ENCODE measurements at regions not wholly inside any gene's neighbourhood (a gene's known extent, or its start where the extent isn't known, plus 50 kb on each side); places are given as distances from the start of the nearest gene placed in this dataset.
A peak's percentile ranks its signal among the peaks of the same experiment; 100 is the strongest.

GRCh38 chr6:82781620-82782204 is 283.9 kb downstream of the UBE3D start:
- no peak for FAIRE-seq
- 50% methylated on average over 2 of the region's 2 CpGs for WGBS (ENCODE audit: missing lambda C conversion rate)
- H3K4me1 ChIP-seq = no peaks in the 10 kb centered on the region
- ChIA-PET CTCF (no interaction called here), POLR2A (no interaction called here)
- no peaks in the 10 kb centered on the region for H3K9me3 ChIP-seq
- no peak for TF ChIP-seq HEYL (CRISPR knock-in tag; IDR thresholded peaks at IDR 0.05)
- TF ChIP-seq MYC (IDR thresholded peaks at IDR 0.05; ENCODE audit: borderline replicate concordance, low read length) = no peak
- no peak for DNase-seq (ENCODE audit: low read depth in 1 of 2, low spot score in 1 of 2)
- H3K27ac ChIP-seq = no peak overlapping the region
- ATAC-seq = no peak
- H3K4me3 ChIP-seq = no peak overlapping the region
- no peak overlapping the region for H3K4me2 ChIP-seq

GRCh38 chr6:82783587-82784236 is 281.9 kb downstream of the UBE3D start:
- WGBS (ENCODE audit: missing lambda C conversion rate) = 53% methylated on average over 6 of the region's 6 CpGs
- no peak for TF ChIP-seq PBX3 (IDR thresholded peaks at IDR 0.05)
- no peak for TF ChIP-seq CBX2 (IDR thresholded peaks at IDR 0.05; ENCODE audit: borderline replicate concordance, low read depth)
- TF ChIP-seq, protein P1, sequence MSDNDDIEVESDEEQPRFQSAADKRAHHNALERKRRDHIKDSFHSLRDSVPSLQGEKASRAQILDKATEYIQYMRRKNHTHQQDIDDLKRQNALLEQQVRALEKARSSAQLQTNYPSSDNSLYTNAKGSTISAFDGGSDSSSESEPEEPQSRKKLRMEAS (IDR thresholded peaks at IDR 0.05) = no peak
- no peak for TF ChIP-seq BHLHE40 (IDR thresholded peaks at IDR 0.05; ENCODE audit: low read depth, low read length)
- ATAC-seq = peak; percentile 74 to 78; a peak in 4 of 6 replicates
- no peak for FAIRE-seq
- ChIA-PET POLR2A (no interaction called here), CTCF (no interaction called here)
- Histone ChIP-seq H3K27ac (no peak overlapping the region), H3K4me3 (no peak overlapping the region), H3K4me1 (no peaks in the 10 kb centered on the region), H3K4me2 (no peak overlapping the region), H3K9me3 (no peaks in the 10 kb centered on the region)
- peak; percentile 2 to 7 for DNase-seq (ENCODE audit: low read depth in 1 of 2, low spot score in 1 of 2)

DNA sequence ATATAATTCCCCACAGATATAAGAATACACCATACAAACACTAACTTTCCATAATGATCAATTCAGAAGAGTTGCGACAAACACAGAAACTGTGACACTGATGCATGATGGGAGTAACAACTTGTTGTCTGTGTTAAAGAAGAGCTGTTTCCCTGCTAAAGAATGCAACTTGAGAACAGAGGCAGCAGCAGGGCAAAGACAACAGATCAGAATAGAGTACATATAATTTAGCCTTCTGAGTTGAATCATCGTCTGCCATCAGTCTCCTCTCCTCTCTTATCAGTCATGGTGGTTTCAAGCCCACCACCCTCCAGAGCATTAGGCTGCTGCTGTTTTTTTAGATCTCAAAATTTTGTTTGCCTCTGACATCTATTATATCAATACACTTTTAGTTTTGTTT is 280.4 kb downstream of the UBE3D start:
- no peak for TF ChIP-seq NR3C1 (IDR thresholded peaks at IDR 0.05)
- TF ChIP-seq ELK1 (IDR thresholded peaks at IDR 0.05; ENCODE audit: low read depth, low read length) = no peak
- no peak for TF ChIP-seq ZNF302 (CRISPR knock-in tag; IDR thresholded peaks at IDR 0.05)
- no peak for TF ChIP-seq EHF (CRISPR knock-in tag; IDR thresholded peaks at IDR 0.05)
- TF ChIP-seq POLR2A (IDR thresholded peaks at IDR 0.05; ENCODE audit: low read length) = no peak
- CTCF ChIA-PET = no interaction called here
- POLR2A ChIA-PET = no interaction called here
- 65% methylated on average over 2 of the region's 2 CpGs for WGBS (ENCODE audit: missing lambda C conversion rate)
- Histone ChIP-seq H3K27ac (no peak overlapping the region), H3K4me3 (no peak overlapping the region), H3K9me3 (no peaks in the 10 kb centered on the region), H3K4me1 (no peaks in the 10 kb centered on the region), H3K4me2 (no peak overlapping the region)
- FAIRE-seq = no peak
- DNase-seq (ENCODE audit: low read depth in 1 of 2, low spot score in 1 of 2) = no peak
- no peak for ATAC-seq

- DNase-seq (ENCODE audit: low read depth in 1 of 2, low spot score in 1 of 2) (no peak), ATAC-seq (no peak), FAIRE-seq (no peak)
- CTCF ChIA-PET = no interaction called here
- H3K4me2 ChIP-seq = no peak overlapping the region
- TF ChIP-seq CBX8 (IDR thresholded peaks at IDR 0.05) = no peak
- TF ChIP-seq EP300 (IDR thresholded peaks at IDR 0.05) = no peak
- TF ChIP-seq E2F6 (IDR thresholded peaks at IDR 0.05; ENCODE audit: borderline replicate concordance, low read depth) = no peak
- H3K9me3 ChIP-seq = no peaks in the 10 kb centered on the region
- no peak overlapping the region for H3K27ac ChIP-seq
- POLR2A ChIA-PET = no interaction called here
- 77% methylated on average over 3 of the region's 3 CpGs for WGBS (ENCODE audit: missing lambda C conversion rate)
- H3K4me3 ChIP-seq = no peak overlapping the region
- no peaks in the 10 kb centered on the region for H3K4me1 ChIP-seq
Observed at GRCh38 chr6:82786248-82786647, 279.4 kb downstream of the UBE3D start.

GRCh38 chr6:82795940-82796339 is 269.7 kb downstream of the UBE3D start:
- 5% methylated on average over 1 of the region's 1 CpG for WGBS (ENCODE audit: missing lambda C conversion rate)
- CTCF ChIA-PET = no interaction called here

More at GRCh38 chr6:82795940-82796339, 269.7 kb downstream of the UBE3D start:
- no peak overlapping the region for H3K27ac ChIP-seq
- H3K4me3 ChIP-seq = no peak overlapping the region
- POLR2A ChIA-PET = no interaction called here
- ATAC-seq (no peak), DNase-seq (ENCODE audit: low read depth in 1 of 2, low spot score in 1 of 2) (no peak), FAIRE-seq (no peak)
- H3K9me3 ChIP-seq = no peaks in the 10 kb centered on the region
- H3K4me2 ChIP-seq = no peak overlapping the region
- no peak for TF ChIP-seq EHMT2 (IDR thresholded peaks at IDR 0.05; ENCODE audit: low read depth)
- no peaks in the 10 kb centered on the region for H3K4me1 ChIP-seq
